Neural progenitor cell (in vitro differentiated cells): ENCODE measurements at regions not wholly inside any gene's neighbourhood (a gene's known extent, or its start where the extent isn't known, plus 50 kb on each side); places are given as distances from the start of the nearest gene placed in this dataset.

Experiments
- CTCF ChIP-seq: fragments of 200-600 bp; sonication (generic); IDR thresholded peaks from 2 replicates; pipeline ENCODE4 v1.5.1; 2017; ENCODE audit warnings: antibody characterized with exemption, mild to moderate bottlenecking
- EZH2 ChIP-seq: fragments of 200-600 bp; sonication (generic); IDR thresholded peaks from 2 replicates; pipeline ENCODE4 v1.6.1; 2017; ENCODE audit warnings: antibody characterized with exemption, mild to moderate bottlenecking, moderate library complexity
- EZH2phosphoT487 ChIP-seq: fragments of 200-600 bp; sonication (generic); IDR thresholded peaks from 2 replicates; pipeline ENCODE4 v1.6.1; 2017; ENCODE audit warnings: antibody characterized with exemption

- TF ChIP-seq CTCF (no peak), EZH2 (no peak), EZH2phosphoT487 (no peak)
Measured at GRCh38 chr20:22410556-22411130, 173.7 kb downstream of the FOXA2 start.
